Activated CD4-positive, alpha-beta T cell treated with anti-CD3 and anti-CD28 coated beads, Interleukin-2, amount 50 U/mL, for 48 hours (primary cell): ENCODE measurements at regions not wholly inside any gene's neighbourhood (a gene's known extent, or its start where the extent isn't known, plus 50 kb on each side); places are given as distances from the start of the nearest gene placed in this dataset.
"Not testable (repeated sequence)": the region's sequence is repeated elsewhere in the genome, so short reads cannot be mapped to it uniquely, and the experiment has no call there.

Experiments
- DNase-seq, 2 experiments: peaks; one replicate each; pipeline ENCODE4 v3.0.0-alpha.2; 2020

- no peak for DNase-seq
Observed at GRCh38 chr3:75248974-75249373, 415.2 kb upstream of the FRG2C start.

- DNase-seq: no peak
Observed at GRCh38 chr3:75254685-75255084, 409.4 kb upstream of the FRG2C start.

- not testable (repeated sequence) for DNase-seq
Observed at GRCh38 chr3:75258825-75259683, 405.1 kb upstream of the FRG2C start.

- not testable (repeated sequence) for DNase-seq
Observed at GRCh38 chr3:75260975-75261374, 403.2 kb upstream of the FRG2C start.

- no peak for DNase-seq
Observed at GRCh38 chr3:75262661-75263060, 401.5 kb upstream of the FRG2C start.

- DNase-seq: no peak
Observed at GRCh38 chr3:75265897-75266296, 398.2 kb upstream of the FRG2C start.

- DNase-seq: not testable (repeated sequence)
Observed at GRCh38 chr3:75268576-75268975, 395.6 kb upstream of the FRG2C start.

GRCh38 chr3:75272237-75272636 lies 391.9 kb upstream of the FRG2C start:
- DNase-seq: not testable (repeated sequence)

- no peak for DNase-seq
Observed at GRCh38 chr3:75272691-75273090, 391.4 kb upstream of the FRG2C start.

GRCh38 chr3:75285531-75286148 lies 378.5 kb upstream of the FRG2C start:
- not testable (repeated sequence) for DNase-seq

GRCh38 chr3:75288972-75289574 lies 375.1 kb upstream of the FRG2C start:
- not testable (repeated sequence) for DNase-seq

GRCh38 chr3:75294124-75294523 lies 370.0 kb upstream of the FRG2C start:
- peak in 1 of 2 experiments; percentile 2 for DNase-seq

- DNase-seq: no peak
Observed at GRCh38 chr3:75295013-75295412, 369.1 kb upstream of the FRG2C start.

GRCh38 chr3:75296858-75297257 lies 367.3 kb upstream of the FRG2C start:
- no peak for DNase-seq

- DNase-seq: no peak
Observed at GRCh38 chr3:75300606-75301005, 363.5 kb upstream of the FRG2C start.

- DNase-seq: not testable (repeated sequence)
Observed at GRCh38 chr3:75301050-75301449, 363.1 kb upstream of the FRG2C start.

GRCh38 chr3:75303741-75304140 lies 360.4 kb upstream of the FRG2C start:
- no peak for DNase-seq

GRCh38 chr3:75305901-75306300 lies 358.2 kb upstream of the FRG2C start:
- DNase-seq: no peak

- not testable (repeated sequence) for DNase-seq
Observed at GRCh38 chr3:75311306-75311705, 352.8 kb upstream of the FRG2C start.

- DNase-seq: not testable (repeated sequence)
Observed at GRCh38 chr3:75312469-75312868, 351.7 kb upstream of the FRG2C start.

GRCh38 chr3:75319776-75320175 lies 344.4 kb upstream of the FRG2C start:
- not testable (repeated sequence) for DNase-seq

- DNase-seq: no peak
Observed at GRCh38 chr3:75320369-75320768, 343.8 kb upstream of the FRG2C start.

GRCh38 chr3:75321060-75321459 lies 343.1 kb upstream of the FRG2C start:
- no peak for DNase-seq

GRCh38 chr3:75323936-75324335 lies 340.2 kb upstream of the FRG2C start:
- DNase-seq: not testable (repeated sequence)
